ENCODE measurements at regions not wholly inside any gene's neighbourhood (a gene's known extent, or its start where the extent isn't known, plus 50 kb on each side); places are given as distances from the start of the nearest gene placed in this dataset.

- TF ChIP-seq, protein P1, sequence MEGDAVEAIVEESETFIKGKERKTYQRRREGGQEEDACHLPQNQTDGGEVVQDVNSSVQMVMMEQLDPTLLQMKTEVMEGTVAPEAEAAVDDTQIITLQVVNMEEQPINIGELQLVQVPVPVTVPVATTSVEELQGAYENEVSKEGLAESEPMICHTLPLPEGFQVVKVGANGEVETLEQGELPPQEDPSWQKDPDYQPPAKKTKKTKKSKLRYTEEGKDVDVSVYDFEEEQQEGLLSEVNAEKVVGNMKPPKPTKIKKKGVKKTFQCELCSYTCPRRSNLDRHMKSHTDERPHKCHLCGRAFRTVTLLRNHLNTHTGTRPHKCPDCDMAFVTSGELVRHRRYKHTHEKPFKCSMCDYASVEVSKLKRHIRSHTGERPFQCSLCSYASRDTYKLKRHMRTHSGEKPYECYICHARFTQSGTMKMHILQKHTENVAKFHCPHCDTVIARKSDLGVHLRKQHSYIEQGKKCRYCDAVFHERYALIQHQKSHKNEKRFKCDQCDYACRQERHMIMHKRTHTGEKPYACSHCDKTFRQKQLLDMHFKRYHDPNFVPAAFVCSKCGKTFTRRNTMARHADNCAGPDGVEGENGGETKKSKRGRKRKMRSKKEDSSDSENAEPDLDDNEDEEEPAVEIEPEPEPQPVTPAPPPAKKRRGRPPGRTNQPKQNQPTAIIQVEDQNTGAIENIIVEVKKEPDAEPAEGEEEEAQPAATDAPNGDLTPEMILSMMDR (conservative IDR thresholded peaks at IDR 0.05; ENCODE audit: low read depth, low read length), result no peak
- TF ChIP-seq POLR2A (IDR thresholded peaks at IDR 0.05; ENCODE audit: low read depth, low read length) (no peak), SMC3 (IDR thresholded peaks at IDR 0.05; ENCODE audit: low read depth, low read length) (no peak), CEBPB (IDR thresholded peaks at IDR 0.05; ENCODE audit: low read depth, low read length) (no peak), MAZ (IDR thresholded peaks at IDR 0.05; ENCODE audit: borderline replicate concordance, low read depth, low read length) (no peak), MXI1 (IDR thresholded peaks at IDR 0.05; ENCODE audit: borderline replicate concordance, low read depth, low read length) (no peak), USF2 (IDR thresholded peaks at IDR 0.05; ENCODE audit: low read depth, low read length) (no peak), BHLHE40 (IDR thresholded peaks at IDR 0.05; ENCODE audit: low read depth, low read length) (no peak)
These were observed 1231.6 kb upstream of the CELF2 start for GRCh38 chr10:9786101-9786500.

All from IMR-90 (cell line).